B cell (primary cell): ENCODE measurements at regions not wholly inside any gene's neighbourhood (a gene's known extent, or its start where the extent isn't known, plus 50 kb on each side); places are given as distances from the start of the nearest gene placed in this dataset.

Experiments used
- ATAC-seq: fragments of 200-7000 bp; cut with Tn5 transposase; one replicate; pipeline ENCODE4 v1.10.0; 2021; ENCODE audit warnings: low read depth, mild to moderate bottlenecking, moderate number of reproducible peaks, moderate library complexity
- CTCF ChIA-PET: fragments of 350-600 bp; sonication (Branson Sonifier 250); formaldehyde crosslinking; loops from one replicate; lab custom pipeline; 2021; ENCODE audit warnings: antibody characterized with exemption, inconsistent platforms; lab: Charles Lee
- POLR2A ChIA-PET: fragments of 350-600 bp; sonication (Branson Sonifier 250); formaldehyde crosslinking; loops from one replicate; lab custom pipeline; 2021; ENCODE audit warnings: antibody characterized with exemption; lab: Charles Lee
- DNase-seq: peaks from one replicate; pipeline ENCODE4 v3.0.0; 2013
- H2AFZ ChIP-seq: 2 replicates; pipeline ENCODE4 v1.6.1; 2012; ENCODE audit warnings: mild to moderate bottlenecking, low read depth, low read length; ENCODE audit not compliant: insufficient read depth, poor library complexity, severe bottlenecking
- H3K27ac ChIP-seq, 2 donors: 1 replicate in 1 of 2; 2 replicates in 1 of 2; pipeline ENCODE4 v1.5.1; 2012 to 2013; ENCODE audit warnings: low read length in 2 of 2, mild to moderate bottlenecking in 2 of 2, moderate library complexity in 1 of 2
- H3K27me3 ChIP-seq, 4 experiments: fragments of 200-600 bp in 1 of 4; sonication (generic) in 1 of 4; replicated peaks in 1 of 4; 1 replicate in 2 of 4; 2 replicates in 2 of 4; pipeline versions ENCODE4 v1.6.1 to v1.7.0; 2013 to 2016; ENCODE audit warnings: low read length in 3 of 4, mild to moderate bottlenecking in 2 of 4, mixed read lengths in 1 of 4, moderate library complexity in 1 of 4; ENCODE audit not compliant: insufficient read depth in 4 of 4, control insufficient read depth in 3 of 4; ENCODE audit errors: control extremely low read depth in 1 of 4
- H3K36me3 ChIP-seq, 2 experiments: replicated peaks in 1 of 2; 1 replicate in 1 of 2; 2 replicates in 1 of 2; pipeline versions ENCODE4 v1.6.1 to v1.7.1; 2013; ENCODE audit warnings: low read length in 1 of 2; ENCODE audit not compliant: insufficient read depth in 2 of 2, control insufficient read depth in 1 of 2; ENCODE audit errors: control extremely low read depth in 1 of 2, extremely low read depth in 1 of 2
- H3K4me1 ChIP-seq, 2 donors: fragments of 200-600 bp in 1 of 2; sonication (generic) in 1 of 2; 1 replicate in 1 of 2; 2 replicates in 1 of 2; pipeline versions ENCODE4 v1.5.1 to v1.6.1; 2013 to 2017; ENCODE audit warnings: low read length in 2 of 2; ENCODE audit not compliant: control insufficient read depth in 2 of 2, insufficient read depth in 2 of 2
- H3K4me2 ChIP-seq: replicated peaks from 2 replicates; pipeline ENCODE3; 2012; ENCODE audit warnings: mild to moderate bottlenecking, low read depth, low read length; ENCODE audit not compliant: poor library complexity, severe bottlenecking
- H3K4me3 ChIP-seq, 5 experiments: fragments of 200-600 bp in 1 of 5; sonication (generic) in 1 of 5; 1 replicate in 3 of 5; 2 replicates in 2 of 5; pipeline versions ENCODE4 v1.5.1 to v1.7.0; 2011 to 2016; ENCODE audit warnings: low read length in 4 of 5, mild to moderate bottlenecking in 4 of 5, low read depth in 2 of 5, control low read depth in 1 of 5, moderate library complexity in 1 of 5; ENCODE audit not compliant: insufficient read depth in 1 of 5; ENCODE audit errors: control extremely low read depth in 1 of 5, extremely low read depth in 1 of 5
- H3K79me2 ChIP-seq: fragments of 200-600 bp; sonication (generic); one replicate; pipeline ENCODE4 v1.6.0; 2016; ENCODE audit warnings: low read length; ENCODE audit not compliant: control insufficient read depth, insufficient read depth
- H3K9ac ChIP-seq: fragments of 200-600 bp; sonication (generic); 2 replicates; pipeline ENCODE4 v1.6.1; 2017; ENCODE audit warnings: mild to moderate bottlenecking, low read length, moderate library complexity
- H3K9me3 ChIP-seq, 3 donors: one replicate each; pipeline versions ENCODE4 v1.6.1 to v1.7.1; 2013; ENCODE audit warnings: low read length in 2 of 3; ENCODE audit not compliant: control insufficient read depth in 2 of 3, insufficient read depth in 1 of 3; ENCODE audit errors: control extremely low read depth in 1 of 3
- H4K20me1 ChIP-seq: 2 replicates; pipeline ENCODE4 v1.6.0; 2012; ENCODE audit warnings: mild to moderate bottlenecking, low read length; ENCODE audit not compliant: insufficient read depth, control insufficient read depth, poor library complexity, severe bottlenecking
- H3K27ac Mint-ChIP-seq: one replicate; pipeline ENCODE4 v1.8.0; 2021; ENCODE audit warnings: mixed read lengths
- H3K27me3 Mint-ChIP-seq: one replicate; pipeline ENCODE4 v1.8.0; 2021; ENCODE audit warnings: mixed read lengths
- H3K4me1 Mint-ChIP-seq: one replicate; pipeline ENCODE4 v1.8.0; 2021; ENCODE audit warnings: mixed read lengths
- H3K4me3 Mint-ChIP-seq: one replicate; pipeline ENCODE4 v1.8.0; 2021; ENCODE audit warnings: mixed read lengths
- H3K9me3 Mint-ChIP-seq: one replicate; pipeline ENCODE4 v1.8.0; 2022; ENCODE audit warnings: mixed read lengths; ENCODE audit not compliant: insufficient read depth
- CTCF ChIP-seq: fragments of 200-600 bp; IDR thresholded peaks from one replicate; pipeline ENCODE4 v1.8.0; 2022; ENCODE audit warnings: antibody characterized with exemption, mild to moderate bottlenecking
- EZH2 ChIP-seq: IDR thresholded peaks from 2 replicates; pipeline ENCODE4 v1.6.1; 2012; ENCODE audit warnings: borderline replicate concordance, low read depth, mild to moderate bottlenecking, moderate library complexity, low read length; ENCODE audit not compliant: insufficient read depth, poor library complexity, severe bottlenecking
- WGBS: methylation state at CpG from one replicate; pipeline ENCODE4 v1.1.5; 2013; ENCODE audit warnings: missing lambda C conversion rate; ENCODE audit not compliant: insufficient coverage; 5-methylcytosine and 5-hydroxymethylcytosine counted together
- intact Hi-C: fragments of 100-400 bp; cut with micrococcal nuclease; formaldehyde crosslinking; loops from one replicate; pipeline ENCODE4 v1.10.0; 2022

DNA sequence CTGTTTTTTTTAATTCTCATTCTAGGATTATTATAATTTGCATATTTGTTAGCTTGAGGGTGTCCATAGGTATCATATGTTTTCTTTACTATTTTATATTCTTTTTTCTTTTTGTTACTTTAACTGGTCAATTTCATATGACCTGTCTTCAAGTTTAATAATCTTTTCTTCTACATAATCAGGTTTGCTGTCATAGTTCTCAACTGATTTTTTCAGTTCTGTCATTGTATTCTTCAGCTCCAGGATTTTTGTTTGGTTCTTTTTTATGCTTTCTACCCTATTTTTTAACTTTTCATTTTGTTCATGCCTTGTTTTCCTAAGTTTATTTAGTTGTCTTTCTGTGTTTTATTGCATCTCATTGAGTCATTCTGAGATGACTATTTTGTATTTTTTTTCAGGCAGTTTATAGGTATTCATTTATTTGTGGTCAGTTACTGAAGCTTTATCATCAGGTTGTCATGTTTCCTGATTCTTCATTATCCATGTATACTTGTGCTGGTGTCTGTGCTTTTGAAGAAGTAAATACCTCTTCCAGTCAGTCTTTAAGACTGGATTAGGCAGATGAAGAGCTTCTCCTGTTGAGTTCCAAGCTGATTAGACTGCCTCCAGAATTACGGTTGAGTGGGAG is 220.3 kb upstream of the VEGFC start:
- Histone ChIP-seq H4K20me1 (no peaks in the 10 kb centered on the region), H3K27ac (no peak overlapping the region), H3K4me3 (no peak overlapping the region), H3K9ac (no peak overlapping the region), H3K79me2 (no peaks in the 10 kb centered on the region), H3K36me3 (no peaks in the 10 kb centered on the region), H3K9me3 (peaks cover 0 to 13% (median 1%) of the 10 kb centered on the region in 3 donors), H3K4me2 (no peak overlapping the region), H2AFZ (no peak overlapping the region), H3K4me1 (no peaks in the 10 kb centered on the region), H3K27me3 (no peaks in the 10 kb centered on the region)
- H3K9me3 Mint-ChIP-seq, result peaks cover 8% of the 10 kb centered on the region
- no peak overlapping the region for H3K4me3 Mint-ChIP-seq
- ATAC-seq (no peak), DNase-seq (no peak)
- intact Hi-C loops, result no loop called here
- H3K27me3 Mint-ChIP-seq, result no peaks in the 10 kb centered on the region
- TF ChIP-seq CTCF (no peak), EZH2 (no peak)
- no peak overlapping the region for H3K27ac Mint-ChIP-seq
- WGBS, result no CpG with 5 or more reads among the region's 1 CpG
- ChIA-PET CTCF (no interaction called here), POLR2A (no interaction called here)
- no peaks in the 10 kb centered on the region for H3K4me1 Mint-ChIP-seq

DNA sequence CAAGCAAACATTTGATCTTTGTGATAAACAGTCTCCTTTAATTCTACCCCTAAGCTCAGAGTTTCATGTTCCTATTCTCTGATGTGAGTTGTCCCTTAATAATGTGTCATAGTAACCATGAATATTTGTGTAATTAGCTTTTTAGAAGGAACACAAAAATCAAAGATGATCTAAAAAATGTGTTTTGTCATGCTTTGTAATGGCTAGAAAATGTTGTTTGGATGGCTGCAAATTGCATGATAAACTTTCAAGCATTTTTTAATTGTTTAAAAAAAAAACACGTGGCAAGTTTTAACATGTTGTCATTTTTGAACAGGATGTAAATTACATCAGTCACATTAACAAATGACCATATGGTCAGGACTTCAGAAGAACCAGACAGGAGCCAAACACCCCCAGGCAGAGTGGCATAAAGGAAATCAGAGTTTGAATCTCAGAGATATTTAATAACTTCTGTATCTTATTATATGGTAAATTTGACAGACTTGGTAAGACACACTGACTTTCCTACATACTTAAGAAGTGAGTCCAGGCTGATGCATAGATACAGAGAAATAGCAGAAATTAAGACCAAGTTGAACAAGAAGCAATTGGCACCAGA is 223.9 kb upstream of the VEGFC start:
- Histone ChIP-seq H2AFZ (no peak overlapping the region), H3K4me1 (no peaks in the 10 kb centered on the region), H3K9ac (no peak overlapping the region), H3K27ac (no peak overlapping the region), H3K79me2 (no peaks in the 10 kb centered on the region), H4K20me1 (no peaks in the 10 kb centered on the region), H3K4me3 (no peak overlapping the region), H3K4me2 (no peak overlapping the region), H3K36me3 (no peaks in the 10 kb centered on the region), H3K27me3 (no peaks in the 10 kb centered on the region), H3K9me3 (peaks cover 0 to 13% (median 1%) of the 10 kb centered on the region in 3 donors)
- no peak for TF ChIP-seq EZH2
- no peak for TF ChIP-seq CTCF
- DNase-seq (no peak), ATAC-seq (no peak)
- ChIA-PET POLR2A (no interaction called here), CTCF (no interaction called here)
- no peaks in the 10 kb centered on the region for H3K27me3 Mint-ChIP-seq
- H3K4me1 Mint-ChIP-seq, result no peaks in the 10 kb centered on the region
- no CpG with 5 or more reads among the region's 1 CpG for WGBS
- H3K9me3 Mint-ChIP-seq, result peaks cover 8% of the 10 kb centered on the region
- H3K4me3 Mint-ChIP-seq, result no peak overlapping the region
- intact Hi-C loops, result no loop called here
- no peak overlapping the region for H3K27ac Mint-ChIP-seq
